ENCODE measurements at regions not wholly inside any gene's neighbourhood (a gene's known extent, or its start where the extent isn't known, plus 50 kb on each side); places are given as distances from the start of the nearest gene placed in this dataset.

DNA sequence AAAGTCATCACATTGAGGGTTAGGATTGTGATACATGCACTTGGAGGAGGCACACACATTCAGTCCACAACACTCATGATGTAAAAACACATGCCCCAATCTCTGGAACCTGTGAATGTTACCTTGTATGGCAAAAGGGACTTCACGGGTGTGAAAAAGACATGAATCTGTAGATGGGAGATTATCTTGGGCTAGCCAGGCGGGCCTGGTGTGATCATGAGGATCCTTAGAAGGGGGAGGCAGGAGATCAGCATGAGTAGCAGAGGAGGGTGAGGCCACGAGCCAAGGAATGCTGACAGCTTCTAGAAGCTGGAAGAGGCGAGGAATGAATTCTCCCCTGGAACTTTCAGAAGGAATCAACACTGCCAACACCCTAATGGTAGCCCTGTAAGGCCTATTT, 77.5 kb upstream of the ENPP6 start:
- TF ChIP-seq TCF12 (IDR thresholded peaks at IDR 0.05; ENCODE audit: low read depth, low read length), result no peak
- TF ChIP-seq SMAD5 (IDR thresholded peaks at IDR 0.05; ENCODE audit: low read depth), result no peak
- TF ChIP-seq POLR2A (IDR thresholded peaks at IDR 0.05; ENCODE audit: low read depth, low read length), result no peak
- no peak for TF ChIP-seq ZNF384 (IDR thresholded peaks at IDR 0.05; ENCODE audit: borderline replicate concordance, low read depth, low read length)
- TF ChIP-seq NFYA (IDR thresholded peaks at IDR 0.05; ENCODE audit: borderline replicate concordance, low read depth, low read length), result no peak
- TF ChIP-seq, protein P1, sequence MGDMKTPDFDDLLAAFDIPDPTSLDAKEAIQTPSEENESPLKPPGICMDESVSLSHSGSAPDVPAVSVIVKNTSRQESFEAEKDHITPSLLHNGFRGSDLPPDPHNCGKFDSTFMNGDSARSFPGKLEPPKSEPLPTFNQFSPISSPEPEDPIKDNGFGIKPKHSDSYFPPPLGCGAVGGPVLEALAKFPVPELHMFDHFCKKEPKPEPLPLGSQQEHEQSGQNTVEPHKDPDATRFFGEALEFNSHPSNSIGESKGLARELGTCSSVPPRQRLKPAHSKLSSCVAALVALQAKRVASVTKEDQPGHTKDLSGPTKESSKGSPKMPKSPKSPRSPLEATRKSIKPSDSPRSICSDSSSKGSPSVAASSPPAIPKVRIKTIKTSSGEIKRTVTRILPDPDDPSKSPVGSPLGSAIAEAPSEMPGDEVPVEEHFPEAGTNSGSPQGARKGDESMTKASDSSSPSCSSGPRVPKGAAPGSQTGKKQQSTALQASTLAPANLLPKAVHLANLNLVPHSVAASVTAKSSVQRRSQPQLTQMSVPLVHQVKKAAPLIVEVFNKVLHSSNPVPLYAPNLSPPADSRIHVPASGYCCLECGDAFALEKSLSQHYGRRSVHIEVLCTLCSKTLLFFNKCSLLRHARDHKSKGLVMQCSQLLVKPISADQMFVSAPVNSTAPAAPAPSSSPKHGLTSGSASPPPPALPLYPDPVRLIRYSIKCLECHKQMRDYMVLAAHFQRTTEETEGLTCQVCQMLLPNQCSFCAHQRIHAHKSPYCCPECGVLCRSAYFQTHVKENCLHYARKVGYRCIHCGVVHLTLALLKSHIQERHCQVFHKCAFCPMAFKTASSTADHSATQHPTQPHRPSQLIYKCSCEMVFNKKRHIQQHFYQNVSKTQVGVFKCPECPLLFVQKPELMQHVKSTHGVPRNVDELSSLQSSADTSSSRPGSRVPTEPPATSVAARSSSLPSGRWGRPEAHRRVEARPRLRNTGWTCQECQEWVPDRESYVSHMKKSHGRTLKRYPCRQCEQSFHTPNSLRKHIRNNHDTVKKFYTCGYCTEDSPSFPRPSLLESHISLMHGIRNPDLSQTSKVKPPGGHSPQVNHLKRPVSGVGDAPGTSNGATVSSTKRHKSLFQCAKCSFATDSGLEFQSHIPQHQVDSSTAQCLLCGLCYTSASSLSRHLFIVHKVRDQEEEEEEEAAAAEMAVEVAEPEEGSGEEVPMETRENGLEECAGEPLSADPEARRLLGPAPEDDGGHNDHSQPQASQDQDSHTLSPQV (IDR thresholded peaks at IDR 0.05), result no peak
- TF ChIP-seq CBX5 (IDR thresholded peaks at IDR 0.05; ENCODE audit: low read depth), result no peak
